Liver (tissue), 7 donors: ENCODE measurements at regions not wholly inside any gene's neighbourhood (a gene's known extent, or its start where the extent isn't known, plus 50 kb on each side); places are given as distances from the start of the nearest gene placed in this dataset.
"Not testable (repeated sequence)": the region's sequence is repeated elsewhere in the genome, so short reads cannot be mapped to it uniquely, and the experiment has no call there.

Experiments
- DNase-seq: peaks from one replicate; pipeline ENCODE4 v3.0.0-alpha.2; 2017; ENCODE audit warnings: low spot score
- H3K27ac ChIP-seq, 2 donors: one replicate each; pipeline ENCODE4 v1.7.0; 2013; ENCODE audit warnings: inconsistent platforms in 2 of 2, low read length in 2 of 2, control low read depth in 1 of 2, low read depth in 1 of 2, mild to moderate bottlenecking in 1 of 2
- H3K27me3 ChIP-seq, 4 donors: one replicate each; pipeline versions ENCODE4 v1.6.1 to v1.7.0; 2013; ENCODE audit warnings: low read length in 3 of 4, inconsistent platforms in 1 of 4, mild to moderate bottlenecking in 1 of 4, moderate library complexity in 1 of 4; ENCODE audit not compliant: control insufficient read depth in 4 of 4, insufficient read depth in 4 of 4
- H3K36me3 ChIP-seq, 4 donors: one replicate each; pipeline versions ENCODE4 v1.6.1 to v1.7.0; 2013; ENCODE audit warnings: low read length in 3 of 4, mild to moderate bottlenecking in 3 of 4, low read depth in 1 of 4, moderate library complexity in 1 of 4; ENCODE audit not compliant: control insufficient read depth in 4 of 4, insufficient read depth in 3 of 4
- H3K4me1 ChIP-seq, 4 donors: one replicate each; pipeline versions ENCODE4 v1.6.1 to v1.7.0; 2013; ENCODE audit warnings: low read length in 3 of 4, mild to moderate bottlenecking in 3 of 4, moderate library complexity in 1 of 4; ENCODE audit not compliant: control insufficient read depth in 4 of 4, insufficient read depth in 4 of 4
- H3K4me3 ChIP-seq, 3 donors: one replicate each; pipeline versions ENCODE4 v1.6.1 to v1.7.0; 2013; ENCODE audit warnings: low read length in 3 of 3, control low read depth in 1 of 3, low read depth in 1 of 3, mild to moderate bottlenecking in 1 of 3
- H3K9ac ChIP-seq, 2 donors: one replicate each; pipeline ENCODE4 v1.7.0; 2013; ENCODE audit warnings: low read length in 2 of 2, mild to moderate bottlenecking in 2 of 2, moderate library complexity in 2 of 2, control low read depth in 1 of 2, low read depth in 1 of 2
- H3K9me3 ChIP-seq, 4 donors: one replicate each; pipeline versions ENCODE4 v1.6.1 to v1.7.0; 2013; ENCODE audit warnings: low read length in 3 of 4; ENCODE audit not compliant: control insufficient read depth in 4 of 4
- EGR1 ChIP-seq, 2 donors: IDR thresholded peaks; 2 replicates each; pipeline ENCODE4 v1.6.1; 2016 to 2018; ENCODE audit warnings: antibody characterized with exemption in 2 of 2, low read depth in 2 of 2
- FOXA1 ChIP-seq: IDR thresholded peaks from 2 replicates; pipeline ENCODE4 v1.6.1; 2016; ENCODE audit warnings: antibody characterized with exemption
- FOXA2 ChIP-seq: IDR thresholded peaks from 2 replicates; pipeline ENCODE4 v1.6.1; 2016; ENCODE audit warnings: antibody characterized with exemption
- GABPA ChIP-seq, 2 donors: IDR thresholded peaks in 1 of 2; conservative IDR thresholded peaks in 1 of 2; 2 replicates each; pipeline ENCODE4 v1.6.1; 2016; ENCODE audit warnings: antibody characterized with exemption in 2 of 2, mild to moderate bottlenecking in 1 of 2, moderate library complexity in 1 of 2
- HNF4A ChIP-seq, 2 donors: conservative IDR thresholded peaks; 2 replicates each; pipeline ENCODE4 v1.6.1; 2016; ENCODE audit warnings: antibody characterized with exemption in 2 of 2, mild to moderate bottlenecking in 2 of 2
- HNF4G ChIP-seq: IDR thresholded peaks from 2 replicates; pipeline ENCODE4 v1.6.1; 2016; ENCODE audit warnings: antibody characterized with exemption
- JUND ChIP-seq, 2 donors: IDR thresholded peaks; 2 replicates each; pipeline ENCODE4 v1.6.1; 2016; ENCODE audit warnings: antibody characterized with exemption in 2 of 2
- NR2F2 ChIP-seq: IDR thresholded peaks from 2 replicates; pipeline ENCODE4 v1.6.1; 2016; ENCODE audit warnings: antibody characterized with exemption
- RAD21 ChIP-seq, 2 donors: IDR thresholded peaks; 2 replicates each; pipeline ENCODE4 v1.6.1; 2016; ENCODE audit warnings: antibody characterized with exemption in 2 of 2, mild to moderate bottlenecking in 2 of 2
- RXRA ChIP-seq, 2 donors: IDR thresholded peaks; 2 replicates each; pipeline ENCODE4 v1.6.1; 2017 to 2018; ENCODE audit warnings: antibody characterized with exemption in 2 of 2, mild to moderate bottlenecking in 1 of 2
- SP1 ChIP-seq: IDR thresholded peaks from 2 replicates; pipeline ENCODE4 v1.6.1; 2018; ENCODE audit warnings: antibody characterized with exemption, mild to moderate bottlenecking
- TAF1 ChIP-seq: conservative IDR thresholded peaks from 2 replicates; pipeline ENCODE4 v1.6.1; 2016; ENCODE audit warnings: antibody characterized with exemption, mild to moderate bottlenecking
- YY1 ChIP-seq: IDR thresholded peaks from 2 replicates; pipeline ENCODE4 v1.6.1; 2016; ENCODE audit warnings: antibody characterized with exemption, mild to moderate bottlenecking
- WGBS: extraction: QIAGEN DNeasy Blood & Tissue Kit; methylation state at CpG from one replicate; pipeline ENCODE4 v1.1.7; 2013; 5-methylcytosine and 5-hydroxymethylcytosine counted together
- TF ChIP-seq, protein P1 (sequence below): IDR thresholded peaks from 2 replicates; pipeline ENCODE4 v1.6.1; 2016; ENCODE audit warnings: antibody characterized with exemption
- TF ChIP-seq, protein P2 (sequence below): IDR thresholded peaks from 2 replicates; pipeline ENCODE4 v1.6.1; 2016; ENCODE audit warnings: antibody characterized with exemption, mild to moderate bottlenecking
- donor health status: healthy.
- donor health status: healthy.
- donor health status: healthy.
- donor health status: healthy.

DNA sequence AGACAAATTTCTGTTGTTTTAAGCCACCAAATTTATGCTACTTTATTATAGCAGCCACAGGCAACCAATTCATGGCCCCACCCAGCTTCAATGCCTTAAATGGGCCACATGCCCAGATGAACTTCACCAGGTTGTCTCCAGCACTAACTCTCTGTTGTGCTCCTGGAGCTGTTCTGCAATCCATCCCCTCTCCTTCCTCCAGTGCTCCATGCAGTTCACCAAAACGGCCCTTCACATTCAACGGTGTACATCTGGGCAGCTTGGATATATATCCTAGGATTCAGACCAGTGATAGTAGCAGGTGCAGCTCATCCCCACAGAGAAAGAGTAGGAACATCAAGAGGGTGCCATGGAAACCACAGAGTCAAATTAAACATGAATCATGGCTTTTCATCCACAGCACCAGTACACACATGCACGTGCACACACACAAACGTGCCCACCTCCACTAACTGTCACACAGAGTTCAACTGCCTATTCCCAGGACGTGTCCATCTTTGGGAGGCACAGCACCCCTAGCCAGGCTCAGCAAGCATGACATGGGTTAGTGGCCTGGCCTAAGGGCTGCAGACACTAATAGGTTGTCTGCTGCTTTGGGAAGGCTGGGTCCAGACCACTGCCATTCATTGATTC, 134.5 kb downstream of the MED10 start (continued):
- no peak for TF ChIP-seq HNF4A (conservative IDR thresholded peaks at IDR 0.05)

DNA sequence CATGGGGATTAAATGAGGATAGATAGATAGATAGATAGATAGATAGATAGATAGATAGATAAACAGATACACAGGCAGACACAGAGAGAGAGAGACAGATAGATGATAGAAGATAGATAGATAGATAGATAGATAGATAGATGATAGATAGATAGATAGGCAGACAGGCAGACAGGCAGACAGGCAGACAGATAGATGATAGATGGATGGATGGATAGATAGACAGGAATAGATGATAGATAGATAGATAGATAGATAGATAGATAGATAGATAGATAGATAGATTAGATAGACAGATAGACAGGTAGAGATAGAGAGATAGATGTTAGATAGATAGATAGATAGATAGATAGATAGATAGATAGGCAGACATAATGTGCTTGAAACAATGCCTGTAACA, 137.3 kb downstream of the MED10 start:
- DNase-seq, H3K27me3 ChIP-seq, H3K4me1 ChIP-seq, H3K9ac ChIP-seq, H3K9me3 ChIP-seq, H3K27ac ChIP-seq, H3K4me3 ChIP-seq, H3K36me3 ChIP-seq: not testable (repeated sequence)

DNA sequence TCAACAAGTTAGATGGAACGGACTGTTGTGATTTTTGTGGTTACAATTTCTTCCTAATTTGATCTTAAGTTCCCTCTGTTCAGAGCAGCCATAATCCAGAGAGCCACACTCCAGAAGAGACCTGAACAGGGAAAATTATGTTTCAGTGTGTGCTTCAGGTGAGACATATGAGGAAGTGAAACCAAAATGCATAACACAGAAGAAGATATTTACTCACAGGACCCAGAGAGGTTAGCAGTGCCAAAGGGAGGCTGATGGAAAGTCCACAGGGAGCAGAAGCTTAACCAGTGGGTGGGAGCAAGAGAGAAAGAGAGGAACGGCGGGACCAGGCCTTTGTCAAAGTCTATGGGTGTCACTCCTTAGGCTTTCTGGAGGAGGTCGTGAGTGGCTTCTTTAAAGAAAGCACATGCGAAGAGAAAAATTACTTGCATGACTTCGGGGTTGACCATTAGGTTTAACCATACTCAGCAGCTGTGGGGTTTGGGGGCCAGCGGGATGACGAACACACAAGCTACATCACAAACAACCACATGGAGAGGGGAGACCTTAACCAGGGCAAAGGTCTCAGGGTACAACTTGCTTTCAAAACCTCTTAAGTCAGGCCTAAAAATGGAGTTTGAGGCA, 141.4 kb downstream of the MED10 start:
- H3K9ac ChIP-seq = no peak overlapping the region
- H3K4me3 ChIP-seq = no peak overlapping the region
- no peaks in the 10 kb centered on the region for H3K36me3 ChIP-seq
- DNase-seq = no peak
- no peaks in the 10 kb centered on the region for H3K27me3 ChIP-seq
- no peak overlapping the region for H3K27ac ChIP-seq
- H3K9me3 ChIP-seq = peaks cover 0 to 2% (median 0%) of the 10 kb centered on the region in 4 donors
- TF ChIP-seq FOXA2 = no peak
- TF ChIP-seq RXRA (IDR thresholded peaks at IDR 0.05) = no peak
- no peak for TF ChIP-seq FOXA1
- TF ChIP-seq TAF1 = no peak
- TF ChIP-seq EGR1 (IDR thresholded peaks at IDR 0.05; ENCODE audit: low read depth in 2 of 2) = no peak
- no peak for TF ChIP-seq GABPA (IDR thresholded peaks at IDR 0.05 in 1 of 2, conservative IDR thresholded peaks at IDR 0.05 in 1 of 2)
- TF ChIP-seq JUND (IDR thresholded peaks at IDR 0.05) = no peak
- TF ChIP-seq SP1 = no peak
- WGBS = 82% methylated on average over 8 of the region's 8 CpGs
- H3K4me1 ChIP-seq = no peaks in the 10 kb centered on the region

DNA sequence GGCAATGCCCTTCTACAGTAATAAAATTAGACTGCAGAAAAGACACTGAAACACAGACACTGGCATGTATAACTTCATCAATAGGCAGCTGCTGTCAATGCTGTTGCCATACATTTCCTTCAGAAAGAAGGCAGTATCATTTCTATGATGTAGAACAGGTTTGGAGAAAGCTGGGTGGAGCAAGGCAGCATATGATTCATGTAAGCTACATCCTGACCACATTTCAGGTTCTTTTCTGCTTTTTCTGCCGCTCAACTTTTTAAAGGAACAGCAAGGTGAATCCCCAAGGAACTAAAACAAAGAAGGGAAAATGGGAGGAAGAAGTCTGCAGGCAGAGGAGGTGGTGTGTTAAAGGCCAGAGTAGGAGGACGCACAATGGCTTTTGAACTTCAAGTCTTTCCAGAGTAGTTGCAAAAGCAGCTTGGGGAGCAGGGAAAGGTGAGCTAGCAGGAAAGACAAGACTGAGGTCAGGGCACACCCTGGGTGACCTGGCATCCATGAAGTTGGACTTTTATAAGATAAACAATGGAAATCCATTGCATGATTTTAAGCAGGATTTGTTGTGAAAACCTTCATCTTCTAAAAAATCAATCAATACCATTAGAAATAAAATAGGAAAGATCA, 142.1 kb downstream of the MED10 start:
- TF ChIP-seq RAD21 (IDR thresholded peaks at IDR 0.05) = no peak
- TF ChIP-seq HNF4A (conservative IDR thresholded peaks at IDR 0.05) = peak in 1 of 2 donors; percentile 13
- Histone ChIP-seq H3K27me3 (no peaks in the 10 kb centered on the region), H3K4me1 (no peaks in the 10 kb centered on the region), H3K27ac (no peak overlapping the region), H3K36me3 (no peaks in the 10 kb centered on the region), H3K4me3 (no peak overlapping the region), H3K9ac (no peak overlapping the region), H3K9me3 (peaks cover 0 to 2% (median 0%) of the 10 kb centered on the region in 4 donors)
- 84% methylated on average over 2 of the region's 2 CpGs for WGBS
- DNase-seq = no peak

DNA sequence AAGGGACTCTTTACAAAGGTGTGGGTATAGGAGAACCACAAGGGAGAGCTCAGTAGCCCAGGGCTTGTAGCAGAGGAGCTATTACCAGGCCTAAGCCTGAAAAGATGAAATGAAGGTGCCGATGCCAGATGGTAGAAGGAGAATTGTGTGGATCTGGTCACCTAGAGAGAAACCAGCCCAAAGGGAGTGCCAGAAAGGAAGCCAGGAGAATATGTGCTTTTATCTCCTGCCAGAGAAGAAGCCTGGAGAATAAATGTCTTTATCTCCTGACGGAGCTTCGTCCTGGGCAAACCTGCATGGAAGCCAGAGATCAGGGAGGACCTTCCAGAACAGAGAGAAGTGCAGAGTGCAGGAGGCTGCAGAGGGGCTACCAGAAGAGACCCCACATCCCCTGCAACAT, 142.6 kb downstream of the MED10 start:
- no peak for DNase-seq
- no peaks in the 10 kb centered on the region for H3K4me1 ChIP-seq
- no peak overlapping the region for H3K9ac ChIP-seq
- H3K36me3 ChIP-seq = no peaks in the 10 kb centered on the region
- no peaks in the 10 kb centered on the region for H3K27me3 ChIP-seq
- no peak overlapping the region for H3K4me3 ChIP-seq
- H3K9me3 ChIP-seq = peaks cover 0 to 2% (median 0%) of the 10 kb centered on the region in 4 donors
- 93% methylated on average over 3 of the region's 3 CpGs for WGBS
- H3K27ac ChIP-seq = no peak overlapping the region
- no peak for TF ChIP-seq FOXA1
- no peak for TF ChIP-seq HNF4G
- TF ChIP-seq HNF4A (conservative IDR thresholded peaks at IDR 0.05) = no peak
- no peak for TF ChIP-seq EGR1 (IDR thresholded peaks at IDR 0.05; ENCODE audit: low read depth in 2 of 2)
- TF ChIP-seq, protein P1, sequence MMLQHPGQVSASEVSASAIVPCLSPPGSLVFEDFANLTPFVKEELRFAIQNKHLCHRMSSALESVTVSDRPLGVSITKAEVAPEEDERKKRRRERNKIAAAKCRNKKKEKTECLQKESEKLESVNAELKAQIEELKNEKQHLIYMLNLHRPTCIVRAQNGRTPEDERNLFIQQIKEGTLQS = no peak
- no peak for TF ChIP-seq TAF1
- TF ChIP-seq NR2F2 = no peak
- no peak for TF ChIP-seq SP1
- no peak for TF ChIP-seq YY1
- TF ChIP-seq, protein P2, sequence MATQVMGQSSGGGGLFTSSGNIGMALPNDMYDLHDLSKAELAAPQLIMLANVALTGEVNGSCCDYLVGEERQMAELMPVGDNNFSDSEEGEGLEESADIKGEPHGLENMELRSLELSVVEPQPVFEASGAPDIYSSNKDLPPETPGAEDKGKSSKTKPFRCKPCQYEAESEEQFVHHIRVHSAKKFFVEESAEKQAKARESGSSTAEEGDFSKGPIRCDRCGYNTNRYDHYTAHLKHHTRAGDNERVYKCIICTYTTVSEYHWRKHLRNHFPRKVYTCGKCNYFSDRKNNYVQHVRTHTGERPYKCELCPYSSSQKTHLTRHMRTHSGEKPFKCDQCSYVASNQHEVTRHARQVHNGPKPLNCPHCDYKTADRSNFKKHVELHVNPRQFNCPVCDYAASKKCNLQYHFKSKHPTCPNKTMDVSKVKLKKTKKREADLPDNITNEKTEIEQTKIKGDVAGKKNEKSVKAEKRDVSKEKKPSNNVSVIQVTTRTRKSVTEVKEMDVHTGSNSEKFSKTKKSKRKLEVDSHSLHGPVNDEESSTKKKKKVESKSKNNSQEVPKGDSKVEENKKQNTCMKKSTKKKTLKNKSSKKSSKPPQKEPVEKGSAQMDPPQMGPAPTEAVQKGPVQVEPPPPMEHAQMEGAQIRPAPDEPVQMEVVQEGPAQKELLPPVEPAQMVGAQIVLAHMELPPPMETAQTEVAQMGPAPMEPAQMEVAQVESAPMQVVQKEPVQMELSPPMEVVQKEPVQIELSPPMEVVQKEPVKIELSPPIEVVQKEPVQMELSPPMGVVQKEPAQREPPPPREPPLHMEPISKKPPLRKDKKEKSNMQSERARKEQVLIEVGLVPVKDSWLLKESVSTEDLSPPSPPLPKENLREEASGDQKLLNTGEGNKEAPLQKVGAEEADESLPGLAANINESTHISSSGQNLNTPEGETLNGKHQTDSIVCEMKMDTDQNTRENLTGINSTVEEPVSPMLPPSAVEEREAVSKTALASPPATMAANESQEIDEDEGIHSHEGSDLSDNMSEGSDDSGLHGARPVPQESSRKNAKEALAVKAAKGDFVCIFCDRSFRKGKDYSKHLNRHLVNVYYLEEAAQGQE = no peak
